Esophagus muscularis mucosa (tissue), 4 donors: ENCODE measurements at regions not wholly inside any gene's neighbourhood (a gene's known extent, or its start where the extent isn't known, plus 50 kb on each side); places are given as distances from the start of the nearest gene placed in this dataset.
"Not testable (repeated sequence)": the region's sequence is repeated elsewhere in the genome, so short reads cannot be mapped to it uniquely, and the experiment has no call there.

Source experiments
- DNase-seq: peaks from one replicate; pipeline ENCODE4 v3.0.0-alpha.2; 2017; ENCODE audit errors: extremely low spot score
- H3K27ac ChIP-seq, 4 donors: fragments of 200-600 bp; sonication (generic); replicated peaks in 1 of 4; 1 replicate in 3 of 4; 2 replicates in 1 of 4; pipeline ENCODE4 v1.5.1; 2016 to 2019; ENCODE audit warnings: mild to moderate bottlenecking in 1 of 4
- H3K27me3 ChIP-seq, 4 donors: fragments of 200-600 bp; sonication (generic); one replicate each; pipeline versions ENCODE4 v1.5.1 to v1.6.0; 2016 to 2019
- H3K36me3 ChIP-seq, 4 donors: fragments of 200-600 bp; sonication (generic); one replicate each; pipeline ENCODE4 v1.5.1; 2016 to 2019
- H3K4me1 ChIP-seq, 4 donors: fragments of 200-600 bp; sonication (generic); one replicate each; pipeline ENCODE4 v1.5.1; 2016 to 2019
- H3K4me3 ChIP-seq, 4 donors: fragments of 200-600 bp; sonication (generic); 1 replicate in 2 of 4; 2 replicates in 2 of 4; pipeline ENCODE4 v1.5.1; 2016 to 2019; ENCODE audit warnings: mild to moderate bottlenecking in 4 of 4, moderate library complexity in 1 of 4
- H3K9me3 ChIP-seq, 4 donors: fragments of 200-600 bp; sonication (generic); 1 replicate in 3 of 4; 2 replicates in 1 of 4; pipeline ENCODE4 v1.5.1; 2016 to 2019
- CTCF ChIP-seq, 3 experiments: fragments of 200-600 bp in 2 of 3; fragments of 450-650 bp in 1 of 3; sonication (generic) in 2 of 3; IDR thresholded peaks; one replicate each; pipeline ENCODE4 v1.5.1; 2017 to 2019; ENCODE audit warnings: antibody characterized with exemption in 3 of 3, mild to moderate bottlenecking in 2 of 3, moderate library complexity in 1 of 3
- EP300 ChIP-seq: sonication (generic); formaldehyde crosslinking; IDR thresholded peaks from one replicate; pipeline ENCODE4 v1.6.1; 2017; ENCODE audit warnings: antibody characterized with exemption
- POLR2A ChIP-seq: fragments of 450-650 bp; IDR thresholded peaks from one replicate; pipeline ENCODE4 v1.6.1; 2017; ENCODE audit warnings: antibody characterized with exemption, moderate library complexity, mild to moderate bottlenecking, low read depth
- POLR2AphosphoS5 ChIP-seq, 2 donors: sonication (generic); formaldehyde crosslinking; IDR thresholded peaks; one replicate each; pipeline ENCODE4 v1.6.1; 2017; ENCODE audit warnings: antibody characterized with exemption in 2 of 2
- WGBS: methylation state at CpG from one replicate; pipeline ENCODE4 v1.1.5; 2018; 5-methylcytosine and 5-hydroxymethylcytosine counted together
- intact Hi-C: fragments of 100-400 bp; cut with DNase I; formaldehyde crosslinking; loops from one replicate; pipeline ENCODE4 v1.15.1; 2023

DNA sequence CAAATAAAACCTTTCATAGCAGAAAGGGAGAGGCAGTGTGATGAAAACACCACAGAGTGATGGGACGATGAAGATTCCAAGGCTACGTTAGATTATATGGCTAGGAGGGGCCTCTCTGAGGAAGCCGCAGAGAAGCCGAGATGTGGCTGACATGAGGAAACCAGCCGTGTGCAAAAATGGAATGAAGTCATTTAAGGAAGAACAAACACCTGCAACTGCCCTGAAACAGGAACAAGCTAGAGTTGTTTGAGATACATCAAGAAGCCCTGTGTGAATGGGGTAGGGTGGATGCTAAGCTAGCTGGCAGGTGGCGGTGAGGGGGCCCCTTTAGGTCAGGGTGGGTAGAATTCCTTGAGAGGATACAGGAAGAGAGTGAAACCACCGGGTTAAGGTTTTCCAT, 129.5 kb downstream of the KLF6 start:
- Histone ChIP-seq H3K36me3 (no peaks in the 10 kb centered on the region), H3K27me3 (no peaks in the 10 kb centered on the region), H3K27ac (no peak overlapping the region), H3K4me3 (no peak overlapping the region), H3K9me3 (no peaks in the 10 kb centered on the region), H3K4me1 (peaks cover 0 to 4% (median 0%) of the 10 kb centered on the region in 4 donors)
- TF ChIP-seq POLR2A, result no peak
- TF ChIP-seq EP300, result no peak
- 61% methylated on average over 7 of the region's 7 CpGs for WGBS
- intact Hi-C loops, result no loop called here
- DNase-seq, result no peak

DNA sequence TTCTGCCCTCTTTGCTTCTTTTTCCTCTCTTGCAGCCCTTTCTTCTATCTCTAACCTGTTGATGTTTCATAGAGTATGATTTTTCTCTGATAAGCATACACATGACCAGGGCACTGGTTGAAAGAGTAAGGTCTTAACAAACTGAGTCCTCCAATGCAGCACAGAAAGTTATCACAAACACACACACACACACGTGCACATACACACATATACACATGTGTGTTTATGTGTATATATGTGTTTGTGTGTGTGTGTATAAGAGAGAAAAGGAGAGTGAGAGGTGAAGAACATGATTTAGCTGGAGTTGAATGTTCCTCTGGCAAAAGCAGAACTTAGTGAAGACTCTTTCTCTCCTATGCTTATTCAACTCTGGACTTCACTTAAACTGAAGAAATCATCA, 130.0 kb downstream of the KLF6 start:
- intact Hi-C loops, result no loop called here
- no peaks in the 10 kb centered on the region for H3K36me3 ChIP-seq
- peaks cover 0 to 4% (median 0%) of the 10 kb centered on the region in 4 donors for H3K4me1 ChIP-seq
- no peaks in the 10 kb centered on the region for H3K9me3 ChIP-seq
- no peak overlapping the region for H3K4me3 ChIP-seq
- TF ChIP-seq EP300 (no peak), POLR2AphosphoS5 (IDR thresholded peaks at IDR 0.05) (no peak), CTCF (IDR thresholded peaks at IDR 0.05) (no peak), POLR2A (no peak)
- WGBS, result 100% methylated on average over 1 of the region's 1 CpG
- no peaks in the 10 kb centered on the region for H3K27me3 ChIP-seq
- no peak for DNase-seq
- H3K27ac ChIP-seq, result no peak overlapping the region

DNA sequence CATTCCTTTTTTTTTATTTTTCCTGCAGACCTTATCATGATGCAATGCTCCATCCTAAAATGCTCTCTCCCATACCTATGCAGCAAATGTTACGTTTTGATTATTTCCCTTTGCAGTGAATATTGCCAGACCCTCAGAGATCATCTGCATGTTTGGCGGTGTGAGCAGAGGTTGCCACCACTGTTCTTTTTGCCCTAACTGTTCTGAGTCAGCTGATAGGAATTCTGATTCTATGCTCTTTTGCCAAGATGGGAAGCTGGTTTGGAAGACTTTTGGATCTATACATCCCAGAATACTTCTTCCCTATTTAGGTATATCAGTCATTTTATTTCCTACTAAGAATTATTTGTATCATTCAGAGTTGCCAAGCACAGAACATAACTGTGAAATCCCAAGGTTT, 130.5 kb downstream of the KLF6 start:
- 67% methylated on average over 2 of the region's 2 CpGs for WGBS
- Histone ChIP-seq H3K36me3 (no peaks in the 10 kb centered on the region), H3K4me3 (no peak overlapping the region), H3K4me1 (peaks cover 0 to 4% (median 0%) of the 10 kb centered on the region in 4 donors), H3K27ac (no peak overlapping the region), H3K27me3 (no peaks in the 10 kb centered on the region), H3K9me3 (no peaks in the 10 kb centered on the region)
- DNase-seq, result no peak
- TF ChIP-seq EP300, result no peak
- no peak for TF ChIP-seq POLR2AphosphoS5 (IDR thresholded peaks at IDR 0.05)
- no peak for TF ChIP-seq POLR2A
- TF ChIP-seq CTCF (IDR thresholded peaks at IDR 0.05), result no peak
- intact Hi-C loops, result no loop called here

DNA sequence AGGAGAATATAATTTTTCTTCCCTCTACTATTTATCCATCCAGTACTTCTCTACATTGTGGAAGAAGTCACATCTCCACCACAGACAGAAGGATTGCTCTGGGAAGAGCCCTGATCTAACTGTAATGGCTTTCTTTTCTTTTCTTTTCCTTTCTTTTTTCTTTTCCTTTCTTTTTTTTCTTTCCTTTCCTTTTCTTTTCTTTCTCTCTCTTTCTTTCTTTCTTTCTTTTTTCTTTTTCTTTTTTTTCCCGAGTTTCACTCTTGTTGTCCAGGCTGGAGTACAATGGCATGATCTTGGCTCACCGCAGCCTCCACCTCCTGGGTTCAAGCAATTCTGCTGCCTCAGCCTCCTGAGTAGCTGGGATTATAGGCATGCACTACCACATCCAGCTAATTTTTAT, 131.7 kb downstream of the KLF6 start:
- DNase-seq, H3K4me1 ChIP-seq, H3K9me3 ChIP-seq, H3K27ac ChIP-seq, H3K36me3 ChIP-seq, H3K27me3 ChIP-seq, intact Hi-C loops: not testable (repeated sequence)
- 98% methylated on average over 2 of the region's 2 CpGs for WGBS
- peak overlapping the region; percentile 24 to 42 (median 29) for H3K4me3 ChIP-seq

GRCh38 chr10:3652886-3653285, 132.1 kb downstream of the KLF6 start:
- WGBS, result 43% methylated on average over 13 of the region's 13 CpGs
- Histone ChIP-seq H3K27me3 (no peaks in the 10 kb centered on the region), H3K4me1 (peaks cover 0 to 8% (median 5%) of the 10 kb centered on the region in 4 donors), H3K36me3 (no peaks in the 10 kb centered on the region), H3K9me3 (no peaks in the 10 kb centered on the region), H3K27ac (no peak overlapping the region), H3K4me3 (peak overlapping the region; percentile 24 to 42 (median 29))
- TF ChIP-seq EP300, result no peak
- no peak for TF ChIP-seq CTCF (IDR thresholded peaks at IDR 0.05)
- no peak for TF ChIP-seq POLR2AphosphoS5 (IDR thresholded peaks at IDR 0.05)
- no peak for TF ChIP-seq POLR2A
- no peak for DNase-seq
- intact Hi-C loops, result no loop called here

GRCh38 chr10:3651969-3652653, 132.9 kb downstream of the KLF6 start:
- Histone ChIP-seq H3K36me3 (no peaks in the 10 kb centered on the region), H3K4me3 (no peak overlapping the region), H3K9me3 (no peaks in the 10 kb centered on the region), H3K27ac (no peak overlapping the region), H3K27me3 (no peaks in the 10 kb centered on the region), H3K4me1 (peaks cover 0 to 9% (median 6%) of the 10 kb centered on the region in 4 donors)
- 92% methylated on average over 6 of the region's 6 CpGs for WGBS
- DNase-seq, result no peak
- intact Hi-C loops, result no loop called here
- no peak for TF ChIP-seq POLR2A
- no peak for TF ChIP-seq CTCF (IDR thresholded peaks at IDR 0.05)
- no peak for TF ChIP-seq EP300
